ENCODE measurements at regions not wholly inside any gene's neighbourhood (a gene's known extent, or its start where the extent isn't known, plus 50 kb on each side); places are given as distances from the start of the nearest gene placed in this dataset.
A peak's percentile ranks its signal among the peaks of the same experiment; 100 is the strongest.

GRCh38 chr3:153078826-153079225 is 83.2 kb upstream of the RAP2B start:
- DNase-seq, result no peak

GRCh38 chr3:153079386-153079785 is 82.6 kb upstream of the RAP2B start:
- no peak for DNase-seq

DNA sequence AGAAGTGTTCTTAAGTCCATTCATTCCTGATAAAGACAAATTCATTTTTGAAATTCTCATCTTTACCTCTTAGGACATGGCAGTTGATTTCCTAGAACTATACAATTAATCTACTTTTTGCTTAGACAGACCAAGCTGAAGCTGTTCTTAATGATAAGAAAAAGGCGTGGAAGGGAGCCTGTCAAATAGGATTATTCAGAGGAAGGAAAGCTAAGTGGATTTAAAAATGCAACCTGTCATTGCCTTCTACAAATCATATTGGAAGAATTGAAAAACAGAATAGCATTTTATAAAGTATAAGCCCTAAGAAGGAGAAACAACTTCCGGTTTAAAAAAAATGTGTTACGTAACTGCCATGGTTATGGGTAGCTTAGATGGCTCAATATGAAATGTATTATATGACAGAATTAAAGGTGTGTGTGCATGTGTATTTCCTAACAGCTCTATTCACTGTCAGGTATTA is 81.2 kb upstream of the RAP2B start:
- DNase-seq, result no peak

DNA sequence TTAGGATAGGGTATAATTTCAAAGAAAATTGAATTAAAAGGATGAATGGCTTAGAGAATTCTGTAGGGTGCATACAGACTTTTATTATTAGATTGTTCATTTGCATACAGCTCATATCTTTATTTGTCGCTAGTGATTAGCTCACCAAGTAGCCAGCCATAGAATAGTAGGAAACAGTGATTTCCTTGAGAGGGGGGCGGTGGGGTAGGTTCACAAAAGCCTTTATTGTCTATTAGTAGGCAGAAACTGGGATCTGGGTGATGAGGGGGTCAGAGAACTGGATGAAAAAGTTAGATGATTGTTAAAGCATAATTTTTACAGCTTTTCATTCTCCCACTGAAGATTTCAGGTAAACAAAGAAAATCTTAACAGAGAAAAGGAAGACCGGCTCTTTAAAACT is 77.6 kb upstream of the RAP2B start:
- DNase-seq, result no peak

DNA sequence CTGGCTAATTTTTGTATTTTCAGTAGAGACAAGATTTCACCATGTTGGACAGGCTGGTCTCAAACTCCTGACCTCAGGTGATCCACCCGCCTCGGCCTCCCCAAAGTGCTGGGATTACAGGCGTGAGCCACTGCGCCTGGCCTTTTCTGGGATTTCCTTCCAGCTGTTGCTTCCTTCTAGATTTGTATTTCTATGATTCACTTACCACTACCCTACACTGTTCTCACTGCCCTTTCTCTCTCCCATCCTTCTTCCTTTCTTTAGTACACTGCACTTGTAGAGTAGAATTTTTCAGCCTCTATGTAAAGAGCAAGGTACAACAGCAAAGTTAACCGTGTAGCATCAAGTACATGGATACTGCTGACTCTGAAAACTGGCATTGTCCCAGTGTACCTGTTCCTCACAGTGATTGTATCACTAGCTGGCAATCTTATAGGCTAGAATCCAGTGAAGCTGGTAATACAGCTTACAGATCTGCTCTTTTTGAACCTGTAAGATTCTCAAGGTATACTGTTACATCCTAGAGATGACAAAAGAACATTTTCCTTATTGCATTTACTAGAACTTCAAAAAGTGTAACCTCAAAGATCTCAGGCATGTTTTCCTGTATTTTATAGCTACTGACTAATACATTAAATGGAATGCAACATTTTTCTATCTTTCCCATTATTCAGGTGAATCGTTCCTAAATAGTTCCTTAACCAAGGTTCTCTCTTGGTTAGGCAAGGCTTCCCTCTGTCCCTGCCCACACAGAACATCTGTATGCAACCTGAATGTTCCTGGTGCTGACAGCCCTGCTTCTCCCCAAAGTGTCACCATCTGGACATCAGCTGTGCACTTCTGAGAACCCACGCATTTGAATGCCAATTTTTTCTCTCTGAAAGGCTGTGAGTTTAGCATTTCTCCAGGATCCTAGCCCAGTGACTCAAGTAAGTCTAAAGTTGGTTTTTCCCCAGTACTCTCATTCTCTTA is 74.1 kb upstream of the RAP2B start:
- DNase-seq, result no peak

DNA sequence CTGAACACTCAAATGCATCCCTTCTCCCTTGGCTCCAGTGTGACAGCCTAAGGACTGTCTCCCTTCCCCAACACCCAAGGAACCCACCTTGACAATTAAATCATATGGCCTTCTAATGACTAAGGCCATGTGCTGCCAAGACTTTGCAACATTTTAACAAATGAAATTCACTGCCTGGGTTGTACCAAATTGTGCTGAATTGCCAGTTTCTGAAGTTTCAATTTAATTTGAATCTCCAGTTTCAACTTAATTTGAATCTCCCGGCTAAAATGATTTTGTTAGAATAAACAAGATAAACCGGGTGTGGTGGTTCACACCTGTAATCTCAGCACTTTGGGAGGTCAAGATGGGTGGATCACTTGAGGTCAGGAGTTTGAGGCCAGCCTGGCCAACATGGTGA is 72.4 kb upstream of the RAP2B start:
- no peak for DNase-seq

GRCh38 chr3:153090973-153091372 is 71.1 kb upstream of the RAP2B start:
- no peak for DNase-seq

GRCh38 chr3:153093629-153094028 is 68.4 kb upstream of the RAP2B start:
- DNase-seq, result no peak

DNA sequence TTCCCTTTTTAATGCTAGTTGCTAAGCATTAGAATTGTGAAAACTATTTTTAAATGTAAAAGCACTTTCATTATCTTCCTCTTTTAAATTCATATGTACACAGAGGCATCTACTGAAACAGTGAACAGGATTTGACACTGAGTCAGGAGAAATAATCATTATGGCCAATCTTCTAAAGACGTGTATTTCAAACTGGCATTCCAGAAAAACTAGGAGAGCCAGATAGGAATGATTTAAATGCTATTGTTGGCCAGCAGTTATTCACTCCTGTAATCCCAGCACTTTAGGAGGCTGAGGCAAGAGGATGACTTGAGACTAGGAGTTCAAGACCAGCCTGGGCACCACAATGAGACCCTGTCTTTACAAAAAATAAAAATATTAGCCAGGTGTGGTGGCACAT is 67.6 kb upstream of the RAP2B start:
- no peak for DNase-seq

- no peak for DNase-seq
These were observed 66.6 kb upstream of the RAP2B start for GRCh38 chr3:153095441-153095840.

DNA sequence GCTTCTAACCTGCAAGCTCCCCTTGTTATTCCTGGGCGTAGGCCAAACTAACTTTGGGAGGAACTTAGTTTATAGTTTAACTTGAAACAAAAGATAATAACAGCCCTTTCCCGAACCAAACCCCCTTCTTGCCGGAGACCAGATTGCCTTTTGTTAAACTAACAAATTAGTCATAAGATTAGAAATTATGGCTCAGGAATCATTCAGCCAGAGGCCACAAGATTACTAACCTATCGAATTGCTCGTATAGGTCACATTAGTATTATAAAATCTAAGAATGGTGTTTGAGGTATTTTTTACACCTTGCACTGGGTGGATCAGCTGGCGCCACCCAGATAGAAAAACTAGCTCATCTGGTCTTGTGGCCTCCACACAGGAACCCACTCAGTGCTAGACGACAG is 65.3 kb upstream of the RAP2B start:
- DNase-seq, result no peak

DNA sequence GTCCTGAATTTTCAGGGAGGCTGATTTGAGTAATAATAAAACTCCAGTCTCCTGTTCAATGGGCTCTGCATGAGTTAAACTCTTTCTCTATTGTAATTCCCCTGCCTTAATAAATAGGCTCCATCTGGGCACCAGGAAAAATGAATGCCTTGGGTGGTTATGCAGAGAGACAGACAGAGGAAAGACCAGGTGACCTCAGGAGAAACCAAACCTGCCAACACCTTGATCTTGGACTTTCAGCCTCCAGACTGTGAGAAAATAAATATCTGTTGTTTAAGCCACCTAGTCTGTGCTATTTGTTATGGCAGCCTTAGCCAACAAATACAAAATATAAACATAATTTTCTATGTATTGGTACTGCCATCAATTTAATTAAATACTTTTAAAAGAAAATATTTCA is 64.8 kb upstream of the RAP2B start:
- no peak for DNase-seq

DNA sequence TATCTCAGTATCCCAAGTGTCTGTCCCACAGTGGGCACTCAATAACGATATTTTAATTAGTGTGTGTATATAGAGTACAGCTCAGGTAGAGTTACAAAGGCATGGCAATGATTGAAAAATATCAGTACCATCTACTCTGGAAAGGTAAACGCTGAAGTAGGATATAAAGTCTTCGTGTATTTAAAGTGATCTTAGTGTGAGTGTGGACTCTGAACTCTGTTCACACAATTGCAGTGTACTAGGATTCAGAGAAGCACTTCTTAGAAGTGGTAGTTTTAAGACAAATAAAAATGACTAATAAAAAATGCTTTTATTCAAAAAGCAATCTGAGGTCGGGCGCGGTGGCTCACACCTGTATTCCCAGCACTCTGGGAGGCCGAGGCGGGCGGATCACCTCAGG is 62.9 kb upstream of the RAP2B start:
- DNase-seq, result no peak

DNA sequence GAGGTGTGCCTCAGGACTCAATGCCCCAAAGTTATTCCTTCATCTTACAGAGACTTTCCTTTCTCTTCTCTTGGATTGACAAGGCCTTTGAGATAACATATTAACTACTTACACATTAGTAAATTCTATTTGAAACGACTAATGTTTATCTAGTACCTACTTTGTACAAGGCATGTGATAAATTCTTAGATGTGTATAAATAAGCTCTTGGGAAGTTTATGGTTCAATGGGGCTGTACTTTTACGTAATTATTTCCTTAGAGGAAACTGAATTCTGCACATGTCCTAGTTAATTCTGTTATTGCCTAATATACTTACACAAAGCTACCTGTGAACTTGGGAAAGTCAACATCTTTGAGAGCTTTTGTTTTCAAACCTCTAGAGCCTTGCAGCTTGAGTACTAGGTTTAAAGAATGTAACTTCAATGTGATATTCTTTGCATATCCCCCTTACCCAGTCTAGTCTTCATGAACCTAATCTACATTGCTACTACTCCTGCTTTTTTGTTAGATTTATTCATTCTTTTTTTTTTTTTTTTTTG is 58.5 kb upstream of the RAP2B start:
- no peak for DNase-seq

- no peak for DNase-seq
These were observed 52.0 kb upstream of the RAP2B start for GRCh38 chr3:153110041-153110440.

- peak; percentile 75 for DNase-seq
These were observed 51.0 kb upstream of the RAP2B start for GRCh38 chr3:153111016-153111415.

Data from fibroblast of skin of scalp (primary cell).